ENCODE measurements at regions not wholly inside any gene's neighbourhood (a gene's known extent, or its start where the extent isn't known, plus 50 kb on each side); places are given as distances from the start of the nearest gene placed in this dataset.

GRCh38 chr5:64069486-64069885 is 96.2 kb upstream of the RNF180 start:
- TF ChIP-seq FOXA1 (IDR thresholded peaks at IDR 0.05), result no peak
- no peak for TF ChIP-seq NFRKB (IDR thresholded peaks at IDR 0.05)
- TF ChIP-seq FOXM1 (IDR thresholded peaks at IDR 0.05; ENCODE audit: borderline replicate concordance), result no peak
